NCI-H2227 (cell line): ENCODE measurements at regions not wholly inside any gene's neighbourhood (a gene's known extent, or its start where the extent isn't known, plus 50 kb on each side); places are given as distances from the start of the nearest gene placed in this dataset.
"Not testable (repeated sequence)": the region's sequence is repeated elsewhere in the genome, so short reads cannot be mapped to it uniquely, and the experiment has no call there.

Experiments
- DNase-seq: peaks from one replicate; lab custom pipeline; 2025; ENCODE audit not compliant: unreplicated experiment; lab: John Stamatoyannopoulos, UW

- DNase-seq: no peak
Measured at GRCh38 chr13:84131249-84131648, 249.0 kb upstream of the SLITRK1 start.

GRCh38 chr13:84130495-84131114, 248.3 kb upstream of the SLITRK1 start:
- no peak for DNase-seq

DNA sequence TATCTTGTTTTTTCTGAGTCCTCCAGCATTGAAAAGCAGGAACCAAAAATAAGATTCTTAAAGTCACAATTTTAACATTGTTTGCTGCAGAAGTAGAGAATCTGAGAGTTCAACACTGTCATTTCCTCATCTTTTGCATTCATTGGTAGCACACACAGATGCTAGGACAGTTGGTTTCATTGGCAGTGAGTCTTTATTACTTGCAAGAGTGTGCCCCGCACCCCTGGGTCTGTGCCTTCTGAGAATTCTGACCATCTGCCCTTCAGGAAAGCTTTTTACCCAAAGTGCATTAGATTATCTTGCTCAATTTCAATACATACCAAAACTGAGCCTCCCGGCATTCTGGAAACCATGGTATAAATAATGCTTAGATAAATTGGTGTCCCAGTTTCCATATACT, 247.7 kb upstream of the SLITRK1 start:
- DNase-seq: no peak

DNA sequence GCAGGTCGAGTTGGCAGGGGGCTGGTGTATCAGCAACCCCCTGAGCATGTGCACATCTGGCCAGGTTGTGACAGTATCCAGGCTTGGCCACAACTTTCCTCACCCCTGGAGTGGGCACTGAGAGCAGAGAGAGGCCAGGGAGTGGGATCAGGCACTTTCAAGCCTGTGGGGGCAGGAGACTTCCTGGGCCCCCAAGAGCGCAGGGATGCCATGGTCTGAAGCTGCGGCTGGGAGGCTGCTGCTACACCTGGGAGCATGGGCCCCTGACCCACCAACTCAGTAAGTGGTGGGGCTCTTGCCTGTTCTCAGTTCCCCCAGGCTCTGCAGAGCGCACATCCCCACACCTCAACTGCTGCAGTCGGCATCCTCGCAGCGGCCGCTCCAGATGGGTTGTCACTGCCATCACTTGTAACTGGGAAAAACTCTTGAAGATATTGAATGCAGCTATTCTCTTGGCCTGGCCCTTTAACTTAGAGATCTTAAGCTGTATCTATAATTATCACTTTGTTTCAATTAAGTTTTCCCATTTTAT, 245.4 kb upstream of the SLITRK1 start:
- DNase-seq: no peak

GRCh38 chr13:84126671-84127171, 244.4 kb upstream of the SLITRK1 start:
- DNase-seq: no peak

DNA sequence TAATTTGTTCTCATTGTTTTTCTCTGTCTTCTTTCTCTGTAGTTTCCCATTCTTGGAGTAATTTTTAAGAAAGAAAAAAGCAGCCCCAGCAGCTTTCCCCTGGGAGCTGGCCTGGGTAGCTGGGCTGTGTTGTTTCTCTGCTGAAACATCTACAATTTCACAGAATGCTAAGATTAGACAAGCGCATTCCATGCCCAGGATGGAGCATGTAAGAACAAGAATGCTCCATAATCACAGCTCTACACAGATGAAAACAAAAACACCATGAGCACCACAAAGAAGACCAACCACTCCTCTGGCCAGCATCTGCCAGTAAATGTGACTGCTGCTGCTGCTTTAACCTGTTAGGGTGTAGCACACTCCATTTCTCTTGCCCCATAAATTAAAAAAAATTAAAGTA, 239.2 kb upstream of the SLITRK1 start:
- no peak for DNase-seq

GRCh38 chr13:84118839-84119409, 236.7 kb upstream of the SLITRK1 start:
- DNase-seq: no peak

DNA sequence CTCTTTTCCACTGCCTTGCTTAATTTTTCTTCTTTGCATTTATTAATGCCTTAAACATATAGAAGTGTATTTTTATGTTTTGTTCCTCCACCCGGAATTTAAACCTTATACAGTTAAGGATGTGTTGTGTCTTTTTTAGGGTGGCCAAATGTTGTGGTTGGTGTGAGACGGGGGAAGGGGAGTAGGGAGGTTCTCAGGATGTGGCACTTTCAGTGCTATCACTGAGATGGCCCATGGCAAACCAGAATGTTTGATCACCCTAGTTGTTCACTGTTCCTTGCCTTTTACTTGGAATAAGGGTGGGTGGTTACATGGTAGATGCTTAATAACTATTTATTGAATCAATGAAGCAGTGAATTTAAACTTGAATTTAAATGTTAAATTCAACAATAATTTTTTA, 216.0 kb upstream of the SLITRK1 start:
- no peak for DNase-seq

DNA sequence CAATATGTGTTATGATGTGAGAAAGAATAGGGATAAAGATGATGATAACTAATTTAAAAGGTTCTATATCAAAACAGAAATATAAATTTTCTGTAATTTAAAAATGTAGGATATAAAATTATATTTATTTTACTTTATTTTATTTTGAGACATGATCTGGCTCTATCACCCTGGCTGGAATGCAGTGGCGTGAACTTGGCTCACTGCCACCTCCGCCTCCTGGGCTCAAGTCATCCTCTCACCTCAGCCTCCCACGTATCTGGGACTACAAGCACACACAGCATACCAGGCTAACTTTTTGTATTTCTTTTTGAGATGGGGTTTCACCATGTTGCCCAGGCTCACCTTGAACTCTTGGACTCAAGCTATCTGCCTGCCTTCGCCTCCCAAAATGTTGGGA, 214.9 kb upstream of the SLITRK1 start:
- DNase-seq: no peak

- DNase-seq: no peak
Measured at GRCh38 chr13:84096216-84096615, 213.9 kb upstream of the SLITRK1 start.

DNA sequence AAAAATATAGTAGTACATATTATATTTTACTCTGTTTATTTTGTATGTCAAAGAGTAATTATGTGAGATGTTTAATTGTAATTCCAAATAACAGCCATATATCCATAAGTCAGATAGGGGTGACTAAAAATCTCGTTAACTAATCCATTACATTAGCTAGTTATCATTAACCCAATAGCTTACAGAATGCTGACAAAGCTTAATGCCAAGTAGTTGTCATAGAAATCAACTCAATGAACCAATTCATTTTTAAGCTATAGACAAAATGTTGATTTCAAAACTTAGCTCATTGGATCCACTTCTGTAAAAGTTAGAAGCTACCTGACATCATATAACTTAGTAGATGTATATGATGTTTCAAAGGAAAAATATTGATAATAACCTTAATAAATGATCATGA, 206.7 kb upstream of the SLITRK1 start:
- DNase-seq: no peak

- no peak for DNase-seq
Measured at GRCh38 chr13:84086847-84087162, 204.5 kb upstream of the SLITRK1 start.

DNA sequence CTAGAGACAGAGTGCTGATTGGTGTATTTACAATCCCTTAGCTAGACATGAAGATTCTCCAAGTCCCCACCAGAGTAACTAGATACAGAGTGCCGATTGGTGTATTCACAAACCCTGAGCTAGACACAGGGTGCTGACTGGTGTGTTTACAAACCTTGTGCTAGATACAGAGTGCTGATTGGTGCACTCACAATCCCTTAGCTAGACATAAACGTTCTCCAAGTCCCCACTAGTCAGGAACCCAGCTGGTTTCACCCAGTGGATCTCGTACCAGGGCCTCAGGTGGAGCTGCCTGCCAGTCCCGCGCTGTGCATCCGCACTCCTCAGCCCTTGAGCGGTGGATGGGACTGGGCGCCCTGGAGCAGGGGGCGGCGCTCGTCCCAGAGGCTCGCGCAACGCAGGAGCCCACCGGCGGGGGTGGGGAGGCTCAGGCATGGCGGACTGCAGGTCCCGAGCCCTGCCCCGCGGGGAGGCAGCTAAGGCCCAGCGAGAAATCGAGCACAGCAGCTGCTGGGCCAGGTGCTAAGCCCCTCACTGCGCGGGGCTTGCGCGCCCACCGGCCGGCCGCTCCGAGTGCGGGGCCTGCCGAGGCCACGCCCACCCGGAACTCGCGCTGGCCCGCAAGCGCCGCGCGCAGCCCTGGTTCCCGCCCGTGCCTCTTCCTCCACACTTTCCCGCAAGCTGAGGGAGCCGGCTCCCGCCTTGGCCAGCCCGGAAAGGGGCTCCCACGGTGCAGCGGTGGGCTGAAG, 204.0 kb upstream of the SLITRK1 start:
- not testable (repeated sequence) for DNase-seq

GRCh38 chr13:84082462-84082861, 200.2 kb upstream of the SLITRK1 start:
- no peak for DNase-seq

GRCh38 chr13:84080748-84081530, 198.7 kb upstream of the SLITRK1 start:
- DNase-seq: no peak

- no peak for DNase-seq
Measured at GRCh38 chr13:84077271-84077670, 195.0 kb upstream of the SLITRK1 start.

GRCh38 chr13:84076280-84076679, 194.0 kb upstream of the SLITRK1 start:
- DNase-seq: no peak

- DNase-seq: no peak
Measured at GRCh38 chr13:84050536-84050935, 168.3 kb upstream of the SLITRK1 start.

DNA sequence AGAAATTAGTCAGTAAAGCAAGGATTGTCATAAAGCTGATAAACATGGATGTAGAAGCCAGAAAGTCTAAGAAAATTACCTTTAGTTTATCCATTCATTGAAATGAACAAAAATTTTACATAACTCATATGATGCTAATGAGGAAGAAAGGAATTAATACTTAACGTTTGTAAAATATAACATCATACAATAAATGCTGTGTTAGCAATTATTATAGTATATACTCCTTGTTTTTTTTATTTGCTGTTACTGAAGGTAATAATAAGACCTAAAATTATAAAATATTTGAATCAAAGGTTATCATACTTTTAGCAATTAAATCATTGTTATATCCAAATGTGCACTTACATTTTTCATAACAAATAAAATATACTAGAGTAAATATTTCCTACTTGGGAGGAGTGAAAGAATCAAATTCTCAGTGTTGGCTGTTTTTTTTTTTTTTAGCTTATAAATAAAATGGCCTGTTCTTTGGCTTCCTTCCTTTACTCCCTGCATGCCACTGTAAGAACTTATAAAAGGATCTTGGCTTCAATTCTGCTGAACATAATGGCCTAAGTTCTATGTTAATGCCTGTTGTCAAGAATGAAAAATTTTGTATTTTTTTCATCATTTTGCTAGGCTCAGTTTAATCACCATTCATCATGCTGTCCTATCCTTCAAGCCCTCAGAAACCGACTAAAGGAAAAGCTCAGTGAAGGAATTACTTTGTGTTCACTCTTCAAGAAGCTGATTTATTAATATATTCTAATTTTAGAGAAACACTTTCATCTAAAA, 167.4 kb upstream of the SLITRK1 start:
- no peak for DNase-seq

DNA sequence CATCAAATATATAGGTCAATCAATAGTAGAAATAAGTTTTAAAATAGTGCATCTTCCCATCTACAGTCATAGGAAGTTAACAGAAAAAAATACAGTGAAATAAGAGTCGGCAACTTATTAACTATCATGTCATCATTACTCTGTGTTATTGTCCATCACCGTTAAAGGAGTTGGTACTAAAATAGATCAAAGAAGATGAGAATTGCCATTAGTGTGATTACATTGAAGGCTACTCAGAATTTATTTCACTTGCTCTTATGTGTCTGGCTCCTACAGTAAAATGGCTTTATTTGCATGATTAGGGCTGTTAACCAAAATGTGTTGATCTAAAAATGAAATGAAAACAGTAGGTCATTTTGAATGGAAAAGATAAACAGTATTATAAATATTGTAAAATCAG, 162.5 kb upstream of the SLITRK1 start:
- DNase-seq: no peak

DNA sequence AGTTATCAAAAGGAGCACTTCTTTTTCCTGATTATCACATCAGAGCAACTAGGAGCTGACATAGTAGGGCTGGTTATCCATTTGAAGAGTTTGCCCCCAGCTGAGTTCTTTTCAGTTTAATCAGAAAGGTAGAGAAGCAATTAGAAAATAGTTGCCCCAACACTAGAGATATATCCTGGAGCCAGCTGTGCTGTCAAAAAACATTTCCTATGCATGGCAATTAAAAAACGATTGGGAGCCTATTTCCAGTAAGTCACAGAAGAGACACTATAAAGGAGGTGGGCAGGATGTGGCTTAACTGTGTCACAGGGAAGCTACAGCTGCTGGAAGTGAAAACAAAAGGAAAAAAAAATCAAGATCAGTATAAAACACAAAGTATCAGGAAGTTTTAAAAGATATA, 155.7 kb upstream of the SLITRK1 start:
- no peak for DNase-seq
